NK-92 treated with Interleukin-12 subunit alpha and Interleukin-12 subunit beta, amount 100 ng/mL, for 24 hours (cell line): ENCODE measurements at regions not wholly inside any gene's neighbourhood (a gene's known extent, or its start where the extent isn't known, plus 50 kb on each side); places are given as distances from the start of the nearest gene placed in this dataset.
"Not testable (repeated sequence)": the region's sequence is repeated elsewhere in the genome, so short reads cannot be mapped to it uniquely, and the experiment has no call there.

Source experiments
- DNase-seq: peaks from one replicate; lab custom pipeline; 2025; lab: John Stamatoyannopoulos, UW

GRCh38 chr7:55303220-55303619, 61.9 kb upstream of the LANCL2 start:
- no peak for DNase-seq

DNA sequence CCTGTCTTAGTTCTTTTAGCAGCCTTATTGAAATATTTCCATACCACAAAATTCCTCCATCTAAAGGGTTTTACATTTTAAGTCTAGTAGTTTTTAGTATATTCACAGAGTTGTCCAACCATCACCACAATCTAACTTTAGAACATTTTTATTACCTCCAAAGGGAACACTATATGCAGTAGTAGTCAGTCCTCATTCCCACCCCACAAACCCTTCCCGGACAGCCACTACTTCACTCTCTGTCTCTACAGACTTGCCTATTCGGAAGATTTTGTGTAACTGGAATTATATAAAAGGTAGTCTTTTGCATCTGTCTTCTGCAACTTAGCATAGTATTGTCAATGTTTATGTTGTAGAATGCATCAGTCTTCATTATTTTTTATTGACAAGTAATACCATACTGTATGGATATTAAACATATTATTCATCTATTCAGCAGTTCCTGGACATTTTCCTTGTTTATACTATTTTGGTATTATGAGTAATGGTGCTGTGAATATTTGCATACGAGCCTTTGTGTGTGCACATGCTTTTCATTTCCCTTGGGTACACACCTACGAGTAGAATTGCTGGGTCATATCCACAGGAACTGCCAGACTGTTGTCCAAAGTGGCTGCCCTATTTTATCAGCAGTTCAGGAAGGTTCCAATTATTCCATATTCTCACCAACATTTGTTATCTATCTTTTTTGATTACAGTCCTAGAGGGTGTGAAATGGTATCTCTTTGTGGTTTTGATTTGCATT, 60.9 kb upstream of the LANCL2 start:
- DNase-seq, result no peak

DNA sequence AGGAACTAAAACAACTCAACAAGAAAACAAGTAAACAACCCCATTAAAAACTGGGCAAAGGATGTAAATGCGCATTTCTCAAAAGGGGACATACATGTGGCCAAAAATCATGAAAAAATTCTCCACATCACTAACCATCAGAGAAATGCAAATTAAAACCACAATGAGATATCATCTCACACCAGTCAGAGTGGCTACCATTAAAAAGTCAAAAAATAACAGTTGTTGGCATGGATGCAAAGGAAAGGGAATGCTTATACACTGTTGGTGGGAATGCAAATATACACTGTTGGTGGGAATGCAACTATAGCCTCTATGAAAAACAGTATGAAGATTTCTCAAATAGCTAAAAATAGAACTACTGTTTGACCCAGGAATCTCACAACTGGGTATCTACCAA, 60.0 kb upstream of the LANCL2 start:
- DNase-seq, result no peak

DNA sequence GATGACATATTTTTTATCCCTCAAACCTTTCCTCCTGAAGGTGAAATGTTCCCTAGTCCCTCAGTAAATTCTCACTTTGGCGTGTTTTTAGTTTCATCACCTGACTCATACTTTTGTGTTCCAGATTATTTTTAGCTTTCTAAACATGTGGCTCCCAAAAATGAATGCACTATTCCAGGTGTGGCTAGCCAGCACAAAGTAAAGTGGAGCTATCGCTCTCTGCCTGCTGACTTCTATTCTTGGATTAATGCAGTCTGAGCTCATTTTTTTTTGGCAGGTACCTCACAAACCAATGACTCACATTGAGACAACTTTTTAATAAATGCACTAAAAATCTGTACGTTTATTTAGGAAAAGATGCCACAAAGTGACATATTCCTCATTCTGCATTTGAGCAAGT, 58.8 kb upstream of the LANCL2 start:
- no peak for DNase-seq

DNA sequence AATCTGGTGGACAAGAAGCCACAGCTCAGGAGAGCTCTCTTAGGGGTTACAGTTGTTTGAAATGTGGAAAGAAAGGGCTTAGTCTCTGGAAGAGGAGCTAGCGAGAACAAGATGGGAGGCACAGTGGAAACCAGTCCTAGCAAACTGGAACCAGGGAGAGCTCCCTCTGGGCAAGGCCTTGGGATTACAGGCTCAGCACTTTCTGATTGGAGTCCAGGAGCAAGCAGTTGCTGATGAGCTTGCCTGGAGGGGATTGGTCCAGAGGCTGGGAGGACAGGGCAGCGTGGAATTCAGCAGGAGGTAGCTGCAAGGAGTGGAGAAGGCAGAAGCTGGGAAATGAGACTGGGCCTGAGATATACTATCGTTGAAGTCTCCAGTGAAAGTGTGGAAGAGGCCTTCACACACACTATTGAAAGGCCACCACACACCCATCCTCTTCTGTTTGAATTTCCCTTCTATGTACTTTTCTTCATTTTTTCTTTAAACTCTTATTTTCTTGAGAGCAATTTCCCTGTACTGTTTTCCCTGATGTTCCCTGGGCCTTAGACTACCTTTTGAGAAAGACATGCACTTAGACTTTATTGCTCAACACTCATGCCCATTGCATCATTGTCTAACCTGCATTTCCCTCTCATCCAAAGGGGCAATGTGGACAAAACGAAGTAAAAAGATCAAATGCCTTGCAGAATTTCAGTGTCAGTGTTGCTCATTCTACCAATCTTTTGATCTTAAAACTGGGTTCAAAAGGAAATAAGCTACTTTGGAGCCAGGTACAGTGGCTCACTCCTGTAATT, 57.8 kb upstream of the LANCL2 start:
- DNase-seq, result no peak

GRCh38 chr7:55308186-55308929, 56.8 kb upstream of the LANCL2 start:
- no peak for DNase-seq

DNA sequence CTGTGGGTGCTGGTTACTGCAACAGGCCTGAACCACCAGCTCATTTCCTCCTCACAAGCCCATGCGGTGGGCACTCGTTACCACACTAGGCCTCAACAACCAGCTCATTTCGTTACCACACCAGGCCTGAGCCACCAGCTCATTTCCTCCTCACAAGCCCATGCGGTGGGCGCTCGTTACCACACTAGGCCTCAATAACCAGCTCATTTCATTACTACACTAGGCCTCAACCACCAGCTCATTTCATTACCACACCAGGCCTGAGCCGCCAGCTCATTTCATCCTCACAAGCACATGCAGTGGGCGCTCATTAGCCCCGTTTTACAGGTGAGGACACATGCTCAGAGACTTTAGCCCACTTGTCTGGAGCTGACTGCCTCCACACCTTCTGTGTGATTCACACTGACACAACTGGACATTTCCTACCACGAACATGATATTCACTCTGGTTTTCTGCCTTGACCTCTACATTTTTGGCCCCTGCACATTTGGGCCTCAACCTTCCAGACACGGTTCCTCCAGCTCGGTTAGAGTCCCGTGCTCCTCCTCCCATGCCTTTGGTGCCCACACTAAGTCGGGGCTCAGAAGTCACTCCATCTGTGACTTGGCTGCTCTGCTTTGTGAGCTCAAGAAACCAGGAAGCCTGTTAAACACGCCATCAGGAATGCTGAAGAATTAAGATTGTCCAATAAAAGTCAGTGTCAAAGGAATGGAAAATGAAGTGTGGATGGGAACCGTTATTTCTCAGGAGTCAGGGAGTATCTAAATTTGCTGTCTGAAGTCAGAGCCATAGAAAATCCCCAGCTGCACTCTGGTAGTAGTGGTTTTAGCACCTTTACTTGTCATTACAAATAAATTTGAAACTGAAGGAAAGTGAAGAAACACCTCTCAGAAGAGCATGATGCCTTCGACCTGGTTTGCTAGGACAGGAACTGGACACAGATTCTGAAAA, 55.8 kb upstream of the LANCL2 start:
- DNase-seq, result peak; percentile 88

DNA sequence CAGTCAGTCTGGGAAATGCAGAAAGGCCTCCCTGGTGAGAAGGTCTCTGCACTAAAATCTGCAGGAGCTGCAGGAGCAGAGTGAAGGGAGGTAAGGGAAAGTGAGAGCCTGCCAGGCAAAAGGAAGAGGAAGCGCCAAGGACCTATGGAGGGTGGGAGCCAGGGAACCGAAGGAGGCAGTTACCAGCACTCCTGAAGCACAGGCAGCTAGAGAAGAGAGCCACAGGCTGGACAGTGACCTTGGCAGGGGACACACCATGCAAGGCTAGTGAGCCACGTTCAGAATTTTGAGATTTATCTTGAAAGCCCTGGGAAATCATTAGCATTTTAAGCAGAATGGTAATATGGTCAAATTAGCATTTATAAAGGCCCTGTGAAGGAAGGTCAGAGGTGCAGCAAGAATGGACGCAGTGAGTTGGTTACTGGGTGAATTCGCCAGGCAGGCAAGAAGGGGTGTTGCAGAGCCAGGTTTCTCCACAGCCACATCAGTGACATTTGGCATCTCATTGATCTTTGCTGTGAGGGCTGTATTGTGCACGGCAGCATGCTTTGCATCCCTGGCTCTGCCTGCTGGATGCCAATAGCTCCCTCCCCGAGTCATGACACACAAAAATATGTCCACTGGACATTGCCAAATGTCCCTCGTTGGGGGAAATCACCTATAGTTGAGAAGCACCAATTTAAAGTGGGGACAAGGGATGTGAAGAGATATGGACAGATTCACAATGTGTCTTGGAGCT, 54.7 kb upstream of the LANCL2 start:
- no peak for DNase-seq

DNA sequence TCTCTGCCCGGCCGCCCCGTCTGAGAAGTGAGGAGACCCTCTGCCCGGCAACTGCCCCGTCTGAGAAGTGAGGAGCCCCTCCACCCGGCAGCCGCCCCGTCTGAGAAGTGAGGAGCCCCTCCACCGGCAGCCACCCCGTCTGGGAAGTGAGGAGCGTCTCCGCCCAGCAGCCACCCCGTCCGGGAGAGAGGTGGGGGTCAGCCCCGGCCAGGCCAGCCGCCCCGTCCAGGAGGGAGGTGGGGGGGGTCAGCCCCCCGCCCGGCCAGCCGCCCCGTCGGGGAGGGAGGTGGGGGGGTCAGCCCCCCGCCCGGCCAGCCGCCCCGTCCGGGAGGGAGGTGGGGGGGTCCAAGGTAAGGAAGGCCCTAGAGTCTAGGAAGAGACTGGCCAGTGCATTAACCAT, 53.2 kb upstream of the LANCL2 start:
- not testable (repeated sequence) for DNase-seq

GRCh38 chr7:55313671-55314070, 51.5 kb upstream of the LANCL2 start:
- DNase-seq, result not testable (repeated sequence)

DNA sequence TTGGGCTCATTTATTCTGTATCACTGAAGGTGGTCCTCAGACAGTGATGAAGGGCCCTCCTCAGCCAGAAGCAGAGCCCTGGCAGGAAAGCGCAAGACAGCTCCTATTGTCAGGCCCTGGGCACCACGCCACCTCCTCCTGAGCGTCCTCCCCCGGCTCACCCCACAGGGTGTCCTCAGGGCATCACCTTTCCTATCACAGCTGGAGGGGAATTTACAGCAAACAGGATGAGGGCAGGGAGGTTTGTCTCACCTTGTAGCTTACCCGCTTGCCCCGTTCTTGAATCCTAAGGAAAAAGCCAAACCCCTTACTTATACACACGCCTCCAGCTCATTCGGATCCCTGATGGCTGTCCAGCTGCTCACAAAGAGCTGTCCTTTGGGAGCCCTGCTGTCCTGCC, 50.2 kb upstream of the LANCL2 start:
- DNase-seq, result no peak
